Pulmonary artery endothelial cell (primary cell): ENCODE measurements at regions not wholly inside any gene's neighbourhood (a gene's known extent, or its start where the extent isn't known, plus 50 kb on each side); places are given as distances from the start of the nearest gene placed in this dataset.

Experiments
- DNase-seq: peaks from one replicate; pipeline ENCODE4 v3.0.0-alpha.2; 2011; ENCODE audit warnings: low read depth, low spot score

- DNase-seq = no peak
These were observed 277.2 kb upstream of the MPDZ start for GRCh38 chr9:13556656-13557055.

- DNase-seq = no peak
These were observed 276.6 kb upstream of the MPDZ start for GRCh38 chr9:13555989-13556500.

GRCh38 chr9:13555516-13555915 lies 276.0 kb upstream of the MPDZ start:
- DNase-seq = no peak

GRCh38 chr9:13554626-13555025 lies 275.1 kb upstream of the MPDZ start:
- no peak for DNase-seq

GRCh38 chr9:13552606-13553215 lies 273.2 kb upstream of the MPDZ start:
- DNase-seq = no peak

- DNase-seq = no peak
These were observed 271.0 kb upstream of the MPDZ start for GRCh38 chr9:13550519-13550918.

GRCh38 chr9:13548535-13548934 lies 269.0 kb upstream of the MPDZ start:
- DNase-seq = no peak

GRCh38 chr9:13535141-13535540 lies 255.6 kb upstream of the MPDZ start:
- no peak for DNase-seq

GRCh38 chr9:13534006-13534405 lies 254.5 kb upstream of the MPDZ start:
- DNase-seq = no peak

GRCh38 chr9:13532407-13532806 lies 252.9 kb upstream of the MPDZ start:
- DNase-seq = peak; percentile 78

- DNase-seq = no peak
These were observed 250.0 kb upstream of the MPDZ start for GRCh38 chr9:13529321-13530104.

- DNase-seq = no peak
These were observed 244.8 kb upstream of the MPDZ start for GRCh38 chr9:13524245-13524644.

- DNase-seq = no peak
These were observed 240.6 kb upstream of the MPDZ start for GRCh38 chr9:13520069-13520468.

- no peak for DNase-seq
These were observed 234.4 kb upstream of the MPDZ start for GRCh38 chr9:13513716-13514444.

- DNase-seq = no peak
These were observed 233.8 kb upstream of the MPDZ start for GRCh38 chr9:13513286-13513685.

GRCh38 chr9:13508681-13509080 lies 229.2 kb upstream of the MPDZ start:
- DNase-seq = no peak

GRCh38 chr9:13508086-13508485 lies 228.6 kb upstream of the MPDZ start:
- DNase-seq = no peak

GRCh38 chr9:13505797-13506196 lies 226.3 kb upstream of the MPDZ start:
- DNase-seq = no peak

GRCh38 chr9:13503599-13503998 lies 224.1 kb upstream of the MPDZ start:
- no peak for DNase-seq

- DNase-seq = no peak
These were observed 223.0 kb upstream of the MPDZ start for GRCh38 chr9:13502484-13502883.

- DNase-seq = no peak
These were observed 221.5 kb upstream of the MPDZ start for GRCh38 chr9:13501018-13501417.

- DNase-seq = no peak
These were observed 220.5 kb upstream of the MPDZ start for GRCh38 chr9:13500034-13500433.
